SH-SY5Y (cell line): ENCODE measurements at regions not wholly inside any gene's neighbourhood (a gene's known extent, or its start where the extent isn't known, plus 50 kb on each side); places are given as distances from the start of the nearest gene placed in this dataset.

ENCODE experiments used
- GATA2 ChIP-seq: IDR thresholded peaks from 2 replicates; pipeline ENCODE4 v1.6.1; 2011; ENCODE audit warnings: mild to moderate bottlenecking, low read depth, low read length
- GATA3 ChIP-seq: IDR thresholded peaks from 2 replicates; pipeline ENCODE4 v1.6.1; 2011; ENCODE audit warnings: low read depth, mild to moderate bottlenecking, low read length, moderate library complexity

DNA sequence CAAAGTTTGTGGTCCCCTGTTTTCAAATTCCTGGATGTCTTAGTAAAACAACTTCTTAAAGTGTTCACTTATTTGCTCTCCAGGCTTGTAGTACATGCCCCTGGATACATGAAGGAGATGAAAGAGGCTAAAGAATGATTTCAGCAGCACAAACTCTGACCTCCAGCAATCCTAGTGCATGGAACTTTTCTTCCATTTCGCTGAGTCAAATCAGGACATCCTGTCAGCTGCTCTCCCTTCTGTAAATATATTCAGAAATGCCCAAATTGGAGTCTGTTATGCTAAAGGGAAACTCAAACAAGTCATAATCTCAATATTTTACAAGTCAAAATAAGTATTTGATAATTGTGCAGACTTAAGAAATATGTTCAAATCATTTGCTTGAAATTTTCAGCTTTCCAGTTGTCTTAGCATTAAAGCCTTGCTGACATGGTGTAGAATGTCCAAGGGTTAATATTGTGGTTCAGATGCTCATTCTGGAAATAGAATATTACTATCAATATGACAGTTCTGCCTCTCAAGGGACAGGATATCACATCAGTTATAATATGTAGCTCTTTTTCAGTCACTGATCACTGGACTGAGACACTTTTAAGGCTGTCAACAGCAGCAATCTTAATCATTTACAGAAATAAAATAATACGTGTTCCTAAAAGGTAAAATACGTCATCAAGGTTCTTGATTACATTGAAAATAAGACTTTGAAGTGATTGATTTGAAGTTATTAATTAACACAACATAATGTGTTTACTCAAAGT is 1157.3 kb downstream of the PLA2G4A start:
- no peak for TF ChIP-seq GATA2
- TF ChIP-seq GATA3 = no peak
